ENCODE measurements at regions not wholly inside any gene's neighbourhood (a gene's known extent, or its start where the extent isn't known, plus 50 kb on each side); places are given as distances from the start of the nearest gene placed in this dataset.

DNA sequence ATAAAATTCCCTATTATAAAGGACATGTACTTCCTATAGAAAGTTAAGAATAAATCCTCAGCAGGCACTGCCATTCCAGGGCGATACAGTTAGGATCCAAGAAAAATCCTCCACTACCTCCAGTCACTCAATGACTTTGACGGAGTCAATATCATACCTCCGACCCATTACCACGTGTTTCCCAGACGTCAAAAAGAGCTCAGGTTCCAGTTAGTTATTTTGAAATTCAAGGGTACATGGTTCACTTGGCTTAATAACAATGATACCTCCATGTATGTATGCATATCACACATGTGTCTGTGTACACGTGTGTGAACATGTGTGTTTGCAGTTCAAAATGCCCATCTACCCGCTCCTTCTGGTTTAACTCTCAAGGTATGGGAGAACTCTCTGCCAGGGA, 189.2 kb downstream of the SHANK2 start:
- H3K79me2 ChIP-seq (replicated peaks; ENCODE audit: insufficient read depth): no peaks in the 10 kb centered on the region
- no peaks in the 10 kb centered on the region for H3K36me3 ChIP-seq (ENCODE audit: insufficient read depth)
- no peaks in the 10 kb centered on the region for H3F3A ChIP-seq (replicated peaks; ENCODE audit: low read depth)
- H3K27ac Mint-ChIP-seq: no peak overlapping the region
- H3K27ac ChIP-seq (ENCODE audit: low read depth): no peak overlapping the region
- H2AFZ ChIP-seq: no peak overlapping the region
- ATAC-seq (no peak), DNase-seq (ENCODE audit: low spot score) (no peak)
- H3K27me3 Mint-ChIP-seq (ENCODE audit: insufficient read depth, low read depth, poor library complexity): peaks cover 6% of the 10 kb centered on the region
- H3K4me3 ChIP-seq: no peak overlapping the region
- TF ChIP-seq STAT1 (IDR thresholded peaks at IDR 0.05; ENCODE audit: unreplicated experiment): no peak
- H3K9me3 Mint-ChIP-seq: no peaks in the 10 kb centered on the region; the same call in 2 of the 3 replicates
- H3K4me1 ChIP-seq (ENCODE audit: insufficient read depth): no peaks in the 10 kb centered on the region
- H3K9me2 ChIP-seq (ENCODE audit: insufficient read depth): peaks cover 6% of the 10 kb centered on the region
- no peak overlapping the region for H3K4me2 ChIP-seq
- H3K36me3 Mint-ChIP-seq (ENCODE audit: low read depth): peaks cover 5% of the 10 kb centered on the region; the same call in 2 of the 3 replicates
- peaks cover 7% of the 10 kb centered on the region; the same call in 2 of the 3 replicates for H3K4me1 Mint-ChIP-seq
- no peak overlapping the region for H3K4me3 Mint-ChIP-seq
- no peaks in the 10 kb centered on the region for H3K27me3 ChIP-seq (ENCODE audit: insufficient read depth)
- H4K20me1 ChIP-seq (replicated peaks; ENCODE audit: insufficient read depth): no peaks in the 10 kb centered on the region; the same call in 1 of the 2 replicates

DNA sequence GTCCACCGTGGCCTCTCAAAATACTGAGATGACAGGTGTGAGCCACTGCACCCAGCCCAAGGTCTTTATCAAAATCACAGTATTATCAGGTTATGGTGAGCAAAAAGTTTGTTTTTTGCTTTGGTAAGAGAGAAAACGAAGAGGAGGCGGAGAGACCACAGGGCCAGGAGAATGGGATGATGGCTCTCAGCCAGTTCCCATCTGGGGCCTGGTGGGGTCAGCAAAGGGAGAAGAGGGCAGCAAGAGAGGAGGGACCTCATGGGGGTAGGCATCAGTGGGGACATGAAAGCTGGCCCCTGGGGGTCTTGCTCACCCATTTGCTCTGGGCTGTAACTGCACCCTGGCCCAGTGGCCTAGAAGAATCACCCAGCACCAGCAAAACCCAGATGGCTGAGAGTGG, 190.2 kb downstream of the SHANK2 start:
- ATAC-seq: peak; percentile 78
- Mint-ChIP-seq H3K27me3 (ENCODE audit: insufficient read depth, low read depth, poor library complexity) (peaks cover 6% of the 10 kb centered on the region), H3K36me3 (ENCODE audit: low read depth) (peaks cover 5% of the 10 kb centered on the region; the same call in 2 of the 3 replicates), H3K9me3 (no peaks in the 10 kb centered on the region; the same call in 2 of the 3 replicates), H3K4me1 (peaks cover 7% of the 10 kb centered on the region; the same call in 2 of the 3 replicates), H3K27ac (no peak overlapping the region), H3K4me3 (no peak overlapping the region)
- Histone ChIP-seq H3K4me1 (ENCODE audit: insufficient read depth) (no peaks in the 10 kb centered on the region), H2AFZ (no peak overlapping the region), H3K4me3 (no peak overlapping the region), H3F3A (replicated peaks; ENCODE audit: low read depth) (no peaks in the 10 kb centered on the region), H3K27me3 (ENCODE audit: insufficient read depth) (no peaks in the 10 kb centered on the region), H3K79me2 (replicated peaks; ENCODE audit: insufficient read depth) (no peaks in the 10 kb centered on the region), H3K9me2 (ENCODE audit: insufficient read depth) (no peaks in the 10 kb centered on the region), H3K36me3 (ENCODE audit: insufficient read depth) (no peaks in the 10 kb centered on the region), H3K4me2 (no peak overlapping the region), H3K27ac (ENCODE audit: low read depth) (no peak overlapping the region), H4K20me1 (replicated peaks; ENCODE audit: insufficient read depth) (no peaks in the 10 kb centered on the region; the same call in 1 of the 2 replicates)
- DNase-seq (ENCODE audit: low spot score): peak; percentile 50
- no peak for TF ChIP-seq NANOG (IDR thresholded peaks at IDR 0.05; ENCODE audit: borderline replicate concordance)
- TF ChIP-seq, protein P1, sequence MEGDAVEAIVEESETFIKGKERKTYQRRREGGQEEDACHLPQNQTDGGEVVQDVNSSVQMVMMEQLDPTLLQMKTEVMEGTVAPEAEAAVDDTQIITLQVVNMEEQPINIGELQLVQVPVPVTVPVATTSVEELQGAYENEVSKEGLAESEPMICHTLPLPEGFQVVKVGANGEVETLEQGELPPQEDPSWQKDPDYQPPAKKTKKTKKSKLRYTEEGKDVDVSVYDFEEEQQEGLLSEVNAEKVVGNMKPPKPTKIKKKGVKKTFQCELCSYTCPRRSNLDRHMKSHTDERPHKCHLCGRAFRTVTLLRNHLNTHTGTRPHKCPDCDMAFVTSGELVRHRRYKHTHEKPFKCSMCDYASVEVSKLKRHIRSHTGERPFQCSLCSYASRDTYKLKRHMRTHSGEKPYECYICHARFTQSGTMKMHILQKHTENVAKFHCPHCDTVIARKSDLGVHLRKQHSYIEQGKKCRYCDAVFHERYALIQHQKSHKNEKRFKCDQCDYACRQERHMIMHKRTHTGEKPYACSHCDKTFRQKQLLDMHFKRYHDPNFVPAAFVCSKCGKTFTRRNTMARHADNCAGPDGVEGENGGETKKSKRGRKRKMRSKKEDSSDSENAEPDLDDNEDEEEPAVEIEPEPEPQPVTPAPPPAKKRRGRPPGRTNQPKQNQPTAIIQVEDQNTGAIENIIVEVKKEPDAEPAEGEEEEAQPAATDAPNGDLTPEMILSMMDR (conservative IDR thresholded peaks at IDR 0.05; ENCODE audit: low read depth in 2 of 2): peak; percentile 48 to 63
- TF ChIP-seq EZH2phosphoT487 (IDR thresholded peaks at IDR 0.05; ENCODE audit: unreplicated experiment): no peak

DNA sequence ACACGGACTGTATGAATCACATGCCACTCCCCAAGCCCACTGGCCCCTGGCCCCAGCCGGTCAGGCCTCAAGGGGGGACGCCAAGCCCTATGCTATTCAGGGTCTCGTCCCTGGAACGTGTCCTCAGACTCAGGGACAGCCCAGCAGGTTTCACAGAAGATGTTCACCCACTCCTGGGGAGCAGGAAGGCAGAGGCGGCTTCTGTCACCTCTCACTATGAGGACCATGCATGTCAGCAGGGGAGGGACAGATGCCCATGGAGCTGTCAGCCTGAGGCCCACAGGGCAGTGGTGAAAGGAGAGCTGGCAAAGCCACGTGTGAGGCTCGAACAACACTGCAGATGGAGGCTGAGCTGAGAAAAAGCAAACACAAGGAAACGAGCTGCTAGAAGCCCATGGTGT, 192.0 kb downstream of the SHANK2 start:
- ATAC-seq: no peak
- H3K27me3 Mint-ChIP-seq (ENCODE audit: insufficient read depth, low read depth, poor library complexity): peaks cover 5% of the 10 kb centered on the region
- Histone ChIP-seq H3K4me3 (no peak overlapping the region), H3K79me2 (replicated peaks; ENCODE audit: insufficient read depth) (no peaks in the 10 kb centered on the region), H4K20me1 (replicated peaks; ENCODE audit: insufficient read depth) (no peaks in the 10 kb centered on the region; the same call in 1 of the 2 replicates), H3K4me2 (no peak overlapping the region), H3K27ac (ENCODE audit: low read depth) (no peak overlapping the region), H3K9me2 (ENCODE audit: insufficient read depth) (no peaks in the 10 kb centered on the region), H2AFZ (no peak overlapping the region), H3K27me3 (ENCODE audit: insufficient read depth) (no peaks in the 10 kb centered on the region), H3F3A (replicated peaks; ENCODE audit: low read depth) (no peaks in the 10 kb centered on the region), H3K36me3 (ENCODE audit: insufficient read depth) (no peaks in the 10 kb centered on the region), H3K4me1 (ENCODE audit: insufficient read depth) (no peaks in the 10 kb centered on the region)
- no peaks in the 10 kb centered on the region; the same call in 2 of the 3 replicates for H3K9me3 Mint-ChIP-seq
- H3K4me3 Mint-ChIP-seq: no peak overlapping the region
- peaks cover 7% of the 10 kb centered on the region; the same call in 2 of the 3 replicates for H3K4me1 Mint-ChIP-seq
- DNase-seq (ENCODE audit: low spot score): no peak
- peaks cover 14% of the 10 kb centered on the region for H3K36me3 Mint-ChIP-seq (ENCODE audit: low read depth)
- TF ChIP-seq, protein P1 (conservative IDR thresholded peaks at IDR 0.05; ENCODE audit: low read depth in 2 of 2): no peak
- TF ChIP-seq JUNB (IDR thresholded peaks at IDR 0.05; ENCODE audit: unreplicated experiment): no peak
- TF ChIP-seq EZH2phosphoT487 (IDR thresholded peaks at IDR 0.05; ENCODE audit: unreplicated experiment): no peak
- TF ChIP-seq ZNF114 (CRISPR knock-in tag; IDR thresholded peaks at IDR 0.05): no peak
- TF ChIP-seq, protein P2, sequence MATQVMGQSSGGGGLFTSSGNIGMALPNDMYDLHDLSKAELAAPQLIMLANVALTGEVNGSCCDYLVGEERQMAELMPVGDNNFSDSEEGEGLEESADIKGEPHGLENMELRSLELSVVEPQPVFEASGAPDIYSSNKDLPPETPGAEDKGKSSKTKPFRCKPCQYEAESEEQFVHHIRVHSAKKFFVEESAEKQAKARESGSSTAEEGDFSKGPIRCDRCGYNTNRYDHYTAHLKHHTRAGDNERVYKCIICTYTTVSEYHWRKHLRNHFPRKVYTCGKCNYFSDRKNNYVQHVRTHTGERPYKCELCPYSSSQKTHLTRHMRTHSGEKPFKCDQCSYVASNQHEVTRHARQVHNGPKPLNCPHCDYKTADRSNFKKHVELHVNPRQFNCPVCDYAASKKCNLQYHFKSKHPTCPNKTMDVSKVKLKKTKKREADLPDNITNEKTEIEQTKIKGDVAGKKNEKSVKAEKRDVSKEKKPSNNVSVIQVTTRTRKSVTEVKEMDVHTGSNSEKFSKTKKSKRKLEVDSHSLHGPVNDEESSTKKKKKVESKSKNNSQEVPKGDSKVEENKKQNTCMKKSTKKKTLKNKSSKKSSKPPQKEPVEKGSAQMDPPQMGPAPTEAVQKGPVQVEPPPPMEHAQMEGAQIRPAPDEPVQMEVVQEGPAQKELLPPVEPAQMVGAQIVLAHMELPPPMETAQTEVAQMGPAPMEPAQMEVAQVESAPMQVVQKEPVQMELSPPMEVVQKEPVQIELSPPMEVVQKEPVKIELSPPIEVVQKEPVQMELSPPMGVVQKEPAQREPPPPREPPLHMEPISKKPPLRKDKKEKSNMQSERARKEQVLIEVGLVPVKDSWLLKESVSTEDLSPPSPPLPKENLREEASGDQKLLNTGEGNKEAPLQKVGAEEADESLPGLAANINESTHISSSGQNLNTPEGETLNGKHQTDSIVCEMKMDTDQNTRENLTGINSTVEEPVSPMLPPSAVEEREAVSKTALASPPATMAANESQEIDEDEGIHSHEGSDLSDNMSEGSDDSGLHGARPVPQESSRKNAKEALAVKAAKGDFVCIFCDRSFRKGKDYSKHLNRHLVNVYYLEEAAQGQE (IDR thresholded peaks at IDR 0.05; ENCODE audit: unreplicated experiment): no peak
- no peak for TF ChIP-seq CREB1 (CRISPR knock-in tag; IDR thresholded peaks at IDR 0.05; ENCODE audit: low read depth)
- no peak for TF ChIP-seq NANOG (IDR thresholded peaks at IDR 0.05; ENCODE audit: borderline replicate concordance)
- no peak for TF ChIP-seq STAT1 (IDR thresholded peaks at IDR 0.05; ENCODE audit: unreplicated experiment)
- TF ChIP-seq EZH2 (IDR thresholded peaks at IDR 0.05; ENCODE audit: low read depth, unreplicated experiment): no peak
- no peak for TF ChIP-seq ZNF331 (CRISPR knock-in tag; IDR thresholded peaks at IDR 0.05; ENCODE audit: low read depth)
- H3K27ac Mint-ChIP-seq: no peak overlapping the region
